ENCODE measurements at regions not wholly inside any gene's neighbourhood (a gene's known extent, or its start where the extent isn't known, plus 50 kb on each side); places are given as distances from the start of the nearest gene placed in this dataset.

GRCh38 chr21:23585419-23585818, 2021.9 kb downstream of the MRPL39 start:
- H3K79me2 ChIP-seq (replicated peaks; ENCODE audit: insufficient read depth, low read length) = no peaks in the 10 kb centered on the region
- H3K27me3 ChIP-seq (ENCODE audit: insufficient read depth, low read depth, low read length) = no peaks in the 10 kb centered on the region
- no peaks in the 10 kb centered on the region for H3K9me2 ChIP-seq (ENCODE audit: insufficient read depth, low read length)
- no peak overlapping the region for H3K27ac ChIP-seq (ENCODE audit: low read length)
- H3K36me3 ChIP-seq (ENCODE audit: insufficient read depth, low read length) = no peaks in the 10 kb centered on the region
- no peaks in the 10 kb centered on the region for H4K20me1 ChIP-seq (ENCODE audit: insufficient read depth)
- no peak overlapping the region for H2AFZ ChIP-seq (ENCODE audit: low read depth, low read length)
- H3K9ac ChIP-seq (ENCODE audit: low read length) = no peak overlapping the region
- H3K9me3 ChIP-seq (ENCODE audit: low read length) = no peaks in the 10 kb centered on the region
- H3K4me2 ChIP-seq (ENCODE audit: low read length) = no peak overlapping the region
- H3F3A ChIP-seq (ENCODE audit: insufficient read depth, low read length, poor library complexity, severe bottlenecking) = no peaks in the 10 kb centered on the region
- H3K4me3 ChIP-seq (ENCODE audit: low read length) = no peak overlapping the region
- TF ChIP-seq EP300 (conservative IDR thresholded peaks at IDR 0.05; ENCODE audit: poor library complexity, severe bottlenecking) = no peak
- no peak for TF ChIP-seq EZH2 (IDR thresholded peaks at IDR 0.05; ENCODE audit: borderline replicate concordance, insufficient read depth, low read length, poor library complexity, severe bottlenecking)
- TF ChIP-seq MXI1 (conservative IDR thresholded peaks at IDR 0.05; ENCODE audit: poor library complexity, severe bottlenecking) = no peak
- TF ChIP-seq SMC3 (conservative IDR thresholded peaks at IDR 0.05; ENCODE audit: poor library complexity) = no peak
- TF ChIP-seq TAF1 (IDR thresholded peaks at IDR 0.05; ENCODE audit: low read depth) = no peak
- no peak for TF ChIP-seq RAD21 (conservative IDR thresholded peaks at IDR 0.05)
- no peak for TF ChIP-seq POLR2AphosphoS5 (IDR thresholded peaks at IDR 0.05)
- TF ChIP-seq CTCF (IDR thresholded peaks at IDR 0.05; ENCODE audit: poor library complexity, severe bottlenecking) = no peak
- no peak for TF ChIP-seq REST (IDR thresholded peaks at IDR 0.05; ENCODE audit: borderline replicate concordance)

GRCh38 chr21:23579573-23579972, 2027.7 kb downstream of the MRPL39 start:
- no peak overlapping the region for H3K4me3 ChIP-seq (ENCODE audit: low read length)
- H3K27me3 ChIP-seq (ENCODE audit: insufficient read depth, low read depth, low read length) = no peaks in the 10 kb centered on the region
- no peak overlapping the region for H3K4me2 ChIP-seq (ENCODE audit: low read length)
- H3K27ac ChIP-seq (ENCODE audit: low read length) = no peak overlapping the region
- no peak overlapping the region for H3K9ac ChIP-seq (ENCODE audit: low read length)
- H2AFZ ChIP-seq (ENCODE audit: low read depth, low read length) = no peak overlapping the region
- H3F3A ChIP-seq (ENCODE audit: insufficient read depth, low read length, poor library complexity, severe bottlenecking) = no peaks in the 10 kb centered on the region
- H3K9me2 ChIP-seq (ENCODE audit: insufficient read depth, low read length) = no peaks in the 10 kb centered on the region
- H3K9me3 ChIP-seq (ENCODE audit: low read length) = no peaks in the 10 kb centered on the region
- no peaks in the 10 kb centered on the region for H3K36me3 ChIP-seq (ENCODE audit: insufficient read depth, low read length)
- no peaks in the 10 kb centered on the region for H3K79me2 ChIP-seq (replicated peaks; ENCODE audit: insufficient read depth, low read length)
- H4K20me1 ChIP-seq (ENCODE audit: insufficient read depth) = no peaks in the 10 kb centered on the region
- TF ChIP-seq MXI1 (conservative IDR thresholded peaks at IDR 0.05; ENCODE audit: poor library complexity, severe bottlenecking) (no peak), EZH2 (IDR thresholded peaks at IDR 0.05; ENCODE audit: borderline replicate concordance, insufficient read depth, low read length, poor library complexity, severe bottlenecking) (no peak), SMC3 (conservative IDR thresholded peaks at IDR 0.05; ENCODE audit: poor library complexity) (no peak), EP300 (conservative IDR thresholded peaks at IDR 0.05; ENCODE audit: poor library complexity, severe bottlenecking) (no peak), POLR2AphosphoS5 (IDR thresholded peaks at IDR 0.05) (no peak), TAF1 (IDR thresholded peaks at IDR 0.05; ENCODE audit: low read depth) (no peak), CTCF (IDR thresholded peaks at IDR 0.05; ENCODE audit: poor library complexity, severe bottlenecking) (no peak), RAD21 (conservative IDR thresholded peaks at IDR 0.05) (no peak), REST (IDR thresholded peaks at IDR 0.05; ENCODE audit: borderline replicate concordance) (no peak)

All from neural cell (in vitro differentiated cells).